Endothelial cell of umbilical vein (primary cell): ENCODE measurements at regions not wholly inside any gene's neighbourhood (a gene's known extent, or its start where the extent isn't known, plus 50 kb on each side); places are given as distances from the start of the nearest gene placed in this dataset.

Experiments used
- MYC ChIP-seq: IDR thresholded peaks from one replicate; pipeline ENCODE4 v1.6.1; 2011; ENCODE audit warnings: mild to moderate bottlenecking, low read depth, low read length
- POLR2A ChIP-seq: IDR thresholded peaks from 2 replicates; pipeline ENCODE4 v1.6.1; 2012; ENCODE audit warnings: low read depth, mild to moderate bottlenecking, control low read depth, low read length
- POLR2AphosphoS5 ChIP-seq: IDR thresholded peaks from 2 replicates; pipeline ENCODE4 v1.6.1; 2012; ENCODE audit warnings: low read depth, mild to moderate bottlenecking, control low read depth, low read length, moderate library complexity; ENCODE audit not compliant: insufficient read depth
- TF ChIP-seq, protein P1 (sequence below), 2 donors: IDR thresholded peaks; 1 replicate in 1 of 2; 2 replicates in 1 of 2; pipeline ENCODE4 v1.5.1; 2011; ENCODE audit warnings: low read length in 2 of 2, mild to moderate bottlenecking in 2 of 2, moderate library complexity in 2 of 2, control low read depth in 1 of 2, inconsistent platforms in 1 of 2, low read depth in 1 of 2; ENCODE audit not compliant: insufficient read depth in 1 of 2; ENCODE audit errors: extremely low read depth in 1 of 2

DNA sequence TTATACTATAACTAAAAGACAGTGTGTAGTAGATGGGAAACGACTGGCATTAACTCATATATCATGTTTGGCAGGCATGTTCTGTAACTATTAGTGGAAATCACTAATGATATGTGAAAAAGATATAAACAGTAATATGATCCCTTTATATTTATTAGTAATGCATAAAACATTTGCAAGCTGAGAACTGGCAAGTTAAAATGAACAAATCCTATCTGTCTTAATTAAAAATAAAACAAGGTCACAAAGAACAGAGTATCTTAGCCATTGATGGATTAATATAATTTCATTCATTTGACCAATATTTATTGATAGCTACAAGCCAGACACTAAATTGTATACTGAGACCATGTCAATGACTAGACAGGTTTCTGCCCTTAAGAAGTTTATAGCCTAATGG lies 154.5 kb downstream of the CRPPA start:
- TF ChIP-seq POLR2A (no peak), MYC (no peak), POLR2AphosphoS5 (no peak)
- TF ChIP-seq, protein P1, sequence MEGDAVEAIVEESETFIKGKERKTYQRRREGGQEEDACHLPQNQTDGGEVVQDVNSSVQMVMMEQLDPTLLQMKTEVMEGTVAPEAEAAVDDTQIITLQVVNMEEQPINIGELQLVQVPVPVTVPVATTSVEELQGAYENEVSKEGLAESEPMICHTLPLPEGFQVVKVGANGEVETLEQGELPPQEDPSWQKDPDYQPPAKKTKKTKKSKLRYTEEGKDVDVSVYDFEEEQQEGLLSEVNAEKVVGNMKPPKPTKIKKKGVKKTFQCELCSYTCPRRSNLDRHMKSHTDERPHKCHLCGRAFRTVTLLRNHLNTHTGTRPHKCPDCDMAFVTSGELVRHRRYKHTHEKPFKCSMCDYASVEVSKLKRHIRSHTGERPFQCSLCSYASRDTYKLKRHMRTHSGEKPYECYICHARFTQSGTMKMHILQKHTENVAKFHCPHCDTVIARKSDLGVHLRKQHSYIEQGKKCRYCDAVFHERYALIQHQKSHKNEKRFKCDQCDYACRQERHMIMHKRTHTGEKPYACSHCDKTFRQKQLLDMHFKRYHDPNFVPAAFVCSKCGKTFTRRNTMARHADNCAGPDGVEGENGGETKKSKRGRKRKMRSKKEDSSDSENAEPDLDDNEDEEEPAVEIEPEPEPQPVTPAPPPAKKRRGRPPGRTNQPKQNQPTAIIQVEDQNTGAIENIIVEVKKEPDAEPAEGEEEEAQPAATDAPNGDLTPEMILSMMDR (IDR thresholded peaks at IDR 0.05; ENCODE audit: extremely low read depth in 1 of 2, insufficient read depth in 1 of 2, low read depth in 1 of 2, low read length in 2 of 2), result no peak
